GM12892 (cell line): ENCODE measurements at regions not wholly inside any gene's neighbourhood (a gene's known extent, or its start where the extent isn't known, plus 50 kb on each side); places are given as distances from the start of the nearest gene placed in this dataset.

Experiments
- POLR2A ChIP-seq: IDR thresholded peaks from 2 replicates; pipeline ENCODE4 v1.6.1; 2011; ENCODE audit warnings: low read depth, low read length, control low read depth
- POLR2AphosphoS5 ChIP-seq: IDR thresholded peaks from 2 replicates; pipeline ENCODE4 v1.6.1; 2011; ENCODE audit warnings: low read depth, low read length, control low read depth

DNA sequence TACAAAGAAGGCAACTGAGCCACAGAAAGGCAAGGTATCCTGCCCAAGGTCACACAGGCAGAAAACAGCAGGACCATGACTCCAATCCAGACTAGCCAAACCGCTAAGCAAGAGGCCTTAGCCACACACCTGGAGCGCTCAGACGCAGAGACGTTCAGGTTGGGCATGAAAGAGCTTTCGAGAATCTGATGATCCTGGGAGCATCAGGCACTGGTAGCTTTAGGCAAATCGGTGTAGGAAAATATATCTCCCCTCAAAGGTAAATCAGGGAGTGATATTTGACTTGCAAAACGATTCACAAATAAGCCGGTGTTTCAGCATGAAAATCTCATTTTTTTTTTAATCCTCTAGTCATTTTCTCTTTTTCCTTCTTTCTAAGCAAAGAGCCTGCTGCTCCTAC, 279.0 kb downstream of the MRTFB start:
- TF ChIP-seq POLR2AphosphoS5 (no peak), POLR2A (no peak)
